ENCODE measurements at regions not wholly inside any gene's neighbourhood (a gene's known extent, or its start where the extent isn't known, plus 50 kb on each side); places are given as distances from the start of the nearest gene placed in this dataset.

DNA sequence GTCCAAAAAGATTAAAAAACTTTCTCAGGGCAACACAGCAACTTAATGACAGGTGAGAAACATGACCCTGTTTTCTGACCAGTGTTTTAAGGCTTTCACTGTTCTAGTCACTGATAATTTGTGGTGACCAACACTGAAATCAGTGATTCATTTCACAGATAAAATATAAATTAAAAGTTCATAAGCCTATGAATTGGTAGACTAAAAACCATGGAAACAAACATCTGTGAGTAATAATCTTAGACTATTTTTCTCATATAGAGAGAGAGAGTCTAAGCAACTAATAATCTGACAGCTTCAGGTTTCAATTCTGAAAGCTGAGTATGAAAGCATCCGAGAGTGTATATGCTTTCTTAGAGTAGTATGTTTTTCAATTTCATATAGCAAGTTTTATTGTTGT is 536.9 kb downstream of the ADGRL2 start:
- TF ChIP-seq, protein P1, sequence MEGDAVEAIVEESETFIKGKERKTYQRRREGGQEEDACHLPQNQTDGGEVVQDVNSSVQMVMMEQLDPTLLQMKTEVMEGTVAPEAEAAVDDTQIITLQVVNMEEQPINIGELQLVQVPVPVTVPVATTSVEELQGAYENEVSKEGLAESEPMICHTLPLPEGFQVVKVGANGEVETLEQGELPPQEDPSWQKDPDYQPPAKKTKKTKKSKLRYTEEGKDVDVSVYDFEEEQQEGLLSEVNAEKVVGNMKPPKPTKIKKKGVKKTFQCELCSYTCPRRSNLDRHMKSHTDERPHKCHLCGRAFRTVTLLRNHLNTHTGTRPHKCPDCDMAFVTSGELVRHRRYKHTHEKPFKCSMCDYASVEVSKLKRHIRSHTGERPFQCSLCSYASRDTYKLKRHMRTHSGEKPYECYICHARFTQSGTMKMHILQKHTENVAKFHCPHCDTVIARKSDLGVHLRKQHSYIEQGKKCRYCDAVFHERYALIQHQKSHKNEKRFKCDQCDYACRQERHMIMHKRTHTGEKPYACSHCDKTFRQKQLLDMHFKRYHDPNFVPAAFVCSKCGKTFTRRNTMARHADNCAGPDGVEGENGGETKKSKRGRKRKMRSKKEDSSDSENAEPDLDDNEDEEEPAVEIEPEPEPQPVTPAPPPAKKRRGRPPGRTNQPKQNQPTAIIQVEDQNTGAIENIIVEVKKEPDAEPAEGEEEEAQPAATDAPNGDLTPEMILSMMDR (IDR thresholded peaks at IDR 0.05), result no peak
- TF ChIP-seq POLR2A (IDR thresholded peaks at IDR 0.05), result no peak

Measured in adrenal gland (tissue), 5 donors.